Spleen (tissue), 11 donors: ENCODE measurements at regions not wholly inside any gene's neighbourhood (a gene's known extent, or its start where the extent isn't known, plus 50 kb on each side); places are given as distances from the start of the nearest gene placed in this dataset.

ENCODE experiments used
- DNase-seq: peaks from one replicate; pipeline ENCODE4 v3.0.0-alpha.2; 2020
- H3K27ac ChIP-seq, 8 donors: fragments of 200-600 bp; sonication (generic) in 7 of 8; 1 replicate in 4 of 8; 2 replicates in 4 of 8; pipeline versions ENCODE4 v1.5.0 to v1.8.0; 2016 to 2021; ENCODE audit warnings: inconsistent platforms in 4 of 8, mild to moderate bottlenecking in 4 of 8, moderate library complexity in 1 of 8
- H3K27me3 ChIP-seq, 7 donors: fragments of 200-600 bp; sonication (generic) in 6 of 7; replicated peaks in 1 of 7; 1 replicate in 4 of 7; 2 replicates in 3 of 7; pipeline versions ENCODE4 v1.5.0 to v1.8.0; 2016 to 2021; ENCODE audit warnings: inconsistent platforms in 3 of 7, mild to moderate bottlenecking in 1 of 7
- H3K36me3 ChIP-seq, 6 donors: fragments of 200-600 bp; sonication (generic) in 5 of 6; 1 replicate in 4 of 6; 2 replicates in 2 of 6; pipeline versions ENCODE4 v1.5.0 to v1.8.0; 2016 to 2021; ENCODE audit warnings: inconsistent platforms in 2 of 6
- H3K4me1 ChIP-seq, 6 donors: fragments of 200-600 bp; sonication (generic) in 5 of 6; 1 replicate in 3 of 6; 2 replicates in 3 of 6; pipeline versions ENCODE4 v1.5.0 to v1.8.0; 2016 to 2021; ENCODE audit warnings: inconsistent platforms in 3 of 6
- H3K4me3 ChIP-seq, 8 donors: fragments of 200-600 bp; sonication (generic) in 7 of 8; 1 replicate in 4 of 8; 2 replicates in 4 of 8; pipeline versions ENCODE4 v1.5.0 to v1.8.0; 2016 to 2021; ENCODE audit warnings: inconsistent platforms in 4 of 8, mild to moderate bottlenecking in 4 of 8, moderate library complexity in 2 of 8
- H3K9me3 ChIP-seq, 8 donors: fragments of 200-600 bp; sonication (generic) in 7 of 8; 1 replicate in 4 of 8; 2 replicates in 4 of 8; pipeline versions ENCODE4 v1.5.0 to v1.8.0; 2016 to 2021; ENCODE audit warnings: inconsistent platforms in 4 of 8
- POLR2A ChIP-seq, 3 donors: fragments of 450-650 bp; IDR thresholded peaks; one replicate each; pipeline ENCODE4 v1.5.1; 2017; ENCODE audit warnings: antibody characterized with exemption in 3 of 3, mild to moderate bottlenecking in 1 of 3
- POLR2AphosphoS5 ChIP-seq, 3 donors: sonication (generic); formaldehyde crosslinking; IDR thresholded peaks; one replicate each; pipeline ENCODE4 v1.5.1; 2017; ENCODE audit warnings: antibody characterized with exemption in 3 of 3
- WGBS, 5 donors: extraction: QIAGEN DNeasy Blood & Tissue Kit in 3 of 5; methylation state at CpG; one replicate each; pipeline versions ENCODE4 v1.1.5 to v1.1.7; 2013 to 2018; 5-methylcytosine and 5-hydroxymethylcytosine counted together
- intact Hi-C: fragments of 100-400 bp; cut with DNase I; formaldehyde crosslinking; loops from one replicate; pipeline ENCODE4 v1.15.0; 2023; ENCODE audit warnings: low total_unique reads
- TF ChIP-seq, protein P1 (sequence below), 11 experiments: fragments of 200-600 bp in 7 of 11; fragments of 450-650 bp in 4 of 11; sonication (generic) in 4 of 11; IDR thresholded peaks in 8 of 11; conservative IDR thresholded peaks in 3 of 11; 1 replicate in 7 of 11; 2 replicates in 4 of 11; pipeline versions ENCODE4 v1.4.0 to v1.8.0; 2016 to 2021; ENCODE audit warnings: antibody characterized with exemption in 11 of 11, inconsistent platforms in 4 of 11, mild to moderate bottlenecking in 1 of 11
- donor health status: healthy with polysubstance abuse.
- donor health status: DM: no; HTN: no; CAD: no; lungs with moderate emphysema.
- donor health status: DM: no; HTN: no; CAD: no.
- donor health status: Bipolar disorder and iron deficiency.
- donor health status: healthy.
- donor health status: DM: no; HTN: no; CAD: no.
- donor health status: DM: yes; HTN: yes; CAD: no.

GRCh38 chr9:16319646-16320045, 550.8 kb downstream of the BNC2 start:
- 84 to 94% (median 90%) methylated on average over 3 of the region's 3 CpGs for WGBS, 5 donors
- no peak for TF ChIP-seq POLR2A (IDR thresholded peaks at IDR 0.05)
- TF ChIP-seq POLR2AphosphoS5 (IDR thresholded peaks at IDR 0.05), result no peak
- TF ChIP-seq, protein P1, sequence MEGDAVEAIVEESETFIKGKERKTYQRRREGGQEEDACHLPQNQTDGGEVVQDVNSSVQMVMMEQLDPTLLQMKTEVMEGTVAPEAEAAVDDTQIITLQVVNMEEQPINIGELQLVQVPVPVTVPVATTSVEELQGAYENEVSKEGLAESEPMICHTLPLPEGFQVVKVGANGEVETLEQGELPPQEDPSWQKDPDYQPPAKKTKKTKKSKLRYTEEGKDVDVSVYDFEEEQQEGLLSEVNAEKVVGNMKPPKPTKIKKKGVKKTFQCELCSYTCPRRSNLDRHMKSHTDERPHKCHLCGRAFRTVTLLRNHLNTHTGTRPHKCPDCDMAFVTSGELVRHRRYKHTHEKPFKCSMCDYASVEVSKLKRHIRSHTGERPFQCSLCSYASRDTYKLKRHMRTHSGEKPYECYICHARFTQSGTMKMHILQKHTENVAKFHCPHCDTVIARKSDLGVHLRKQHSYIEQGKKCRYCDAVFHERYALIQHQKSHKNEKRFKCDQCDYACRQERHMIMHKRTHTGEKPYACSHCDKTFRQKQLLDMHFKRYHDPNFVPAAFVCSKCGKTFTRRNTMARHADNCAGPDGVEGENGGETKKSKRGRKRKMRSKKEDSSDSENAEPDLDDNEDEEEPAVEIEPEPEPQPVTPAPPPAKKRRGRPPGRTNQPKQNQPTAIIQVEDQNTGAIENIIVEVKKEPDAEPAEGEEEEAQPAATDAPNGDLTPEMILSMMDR (IDR thresholded peaks at IDR 0.05 in 8 of 11, conservative IDR thresholded peaks at IDR 0.05 in 3 of 11), result no peak
- intact Hi-C loops, result no loop called here
- no peak overlapping the region for H3K27ac ChIP-seq
- no peak overlapping the region for H3K4me3 ChIP-seq
- no peaks in the 10 kb centered on the region for H3K4me1 ChIP-seq
- no peaks in the 10 kb centered on the region for H3K27me3 ChIP-seq
- H3K9me3 ChIP-seq, result peaks cover 0 to 13% (median 0%) of the 10 kb centered on the region in 8 donors
- no peak for DNase-seq
- H3K36me3 ChIP-seq, result no peaks in the 10 kb centered on the region

DNA sequence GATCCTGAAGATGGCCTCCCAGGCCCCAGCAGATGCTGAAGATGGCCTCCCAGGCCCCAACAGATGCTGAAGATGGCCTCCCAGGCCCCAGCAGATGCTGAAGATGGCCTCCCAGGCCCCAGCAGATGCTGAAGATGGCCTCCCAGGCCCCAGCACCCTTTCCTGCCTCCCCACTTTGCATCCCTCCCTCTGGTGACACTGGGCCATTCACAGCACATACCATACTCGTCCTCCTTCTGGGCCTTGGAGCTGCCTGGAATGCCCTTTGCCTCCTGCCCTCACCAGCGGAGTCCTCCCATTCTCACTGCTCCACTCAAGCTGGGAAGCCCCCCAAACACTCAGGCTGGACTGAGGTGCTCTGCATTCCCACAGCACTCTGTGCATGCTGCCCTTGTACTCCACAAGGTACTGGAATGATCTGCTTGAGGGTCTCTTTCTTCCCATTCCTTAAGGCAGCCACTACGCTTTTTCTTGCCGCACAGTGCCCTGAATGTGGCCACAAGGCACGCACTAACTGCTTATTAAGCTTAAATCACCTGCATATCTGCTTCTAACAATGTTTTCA, 550.0 kb downstream of the BNC2 start:
- Histone ChIP-seq H3K27ac (no peak overlapping the region), H3K27me3 (no peaks in the 10 kb centered on the region), H3K4me3 (no peak overlapping the region), H3K9me3 (peaks cover 0 to 13% (median 0%) of the 10 kb centered on the region in 8 donors), H3K4me1 (no peaks in the 10 kb centered on the region), H3K36me3 (no peaks in the 10 kb centered on the region)
- intact Hi-C loops, result no loop called here
- no peak for DNase-seq
- WGBS, 5 donors, result 82 to 94% (median 87%) methylated on average over 5 of the region's 5 CpGs
- no peak for TF ChIP-seq POLR2A (IDR thresholded peaks at IDR 0.05)
- TF ChIP-seq, protein P1 (IDR thresholded peaks at IDR 0.05 in 8 of 11, conservative IDR thresholded peaks at IDR 0.05 in 3 of 11), result no peak
- no peak for TF ChIP-seq POLR2AphosphoS5 (IDR thresholded peaks at IDR 0.05)

- Histone ChIP-seq H3K4me3 (no peak overlapping the region), H3K27ac (no peak overlapping the region), H3K27me3 (no peaks in the 10 kb centered on the region), H3K36me3 (no peaks in the 10 kb centered on the region), H3K9me3 (peaks cover 0 to 13% (median 0%) of the 10 kb centered on the region in 8 donors), H3K4me1 (no peaks in the 10 kb centered on the region)
- intact Hi-C loops, result no loop called here
- TF ChIP-seq, protein P1 (IDR thresholded peaks at IDR 0.05 in 8 of 11, conservative IDR thresholded peaks at IDR 0.05 in 3 of 11), result no peak
- TF ChIP-seq POLR2A (IDR thresholded peaks at IDR 0.05) (no peak), POLR2AphosphoS5 (IDR thresholded peaks at IDR 0.05) (no peak)
- 70 to 80% (median 74%) methylated on average over 7 of the region's 7 CpGs for WGBS, 5 donors
- no peak for DNase-seq
These were observed 548.9 kb downstream of the BNC2 start for GRCh38 chr9:16321461-16322119.

- WGBS, 5 donors, result 75 to 85% (median 79%) methylated on average over 6 of the region's 6 CpGs
- no peak for TF ChIP-seq POLR2A (IDR thresholded peaks at IDR 0.05)
- TF ChIP-seq, protein P1 (IDR thresholded peaks at IDR 0.05 in 8 of 11, conservative IDR thresholded peaks at IDR 0.05 in 3 of 11), result no peak
- Histone ChIP-seq H3K27ac (no peak overlapping the region), H3K27me3 (no peaks in the 10 kb centered on the region), H3K4me1 (no peaks in the 10 kb centered on the region), H3K9me3 (peaks cover 0 to 13% (median 0%) of the 10 kb centered on the region in 8 donors), H3K4me3 (no peak overlapping the region), H3K36me3 (no peaks in the 10 kb centered on the region)
- intact Hi-C loops, result no loop called here
- no peak for DNase-seq
These were observed 547.6 kb downstream of the BNC2 start for GRCh38 chr9:16322849-16323248.
